Neuronal stem cell (in vitro differentiated cells): ENCODE measurements at regions not wholly inside any gene's neighbourhood (a gene's known extent, or its start where the extent isn't known, plus 50 kb on each side); places are given as distances from the start of the nearest gene placed in this dataset.

ENCODE experiments used
- DNase-seq: peaks from one replicate; pipeline ENCODE4 v3.0.0-alpha.2; 2013; ENCODE audit warnings: low spot score
- H2AFZ ChIP-seq: one replicate; pipeline ENCODE4 v1.6.1; 2013; ENCODE audit warnings: mild to moderate bottlenecking, low read length, inconsistent platforms
- H2AK5ac ChIP-seq: 2 replicates; pipeline ENCODE4 v1.6.1; 2013; ENCODE audit warnings: low read depth, mild to moderate bottlenecking, inconsistent platforms, low read length, moderate library complexity, mixed read lengths
- H2BK120ac ChIP-seq: 2 replicates; pipeline ENCODE4 v1.6.1; 2013; ENCODE audit warnings: low read depth, mild to moderate bottlenecking, inconsistent platforms, low read length, moderate library complexity, mixed read lengths
- H2BK12ac ChIP-seq: one replicate; pipeline ENCODE4 v1.6.1; 2013; ENCODE audit warnings: low read length, inconsistent platforms
- H2BK15ac ChIP-seq: 2 replicates; pipeline ENCODE4 v1.6.1; 2013; ENCODE audit warnings: mild to moderate bottlenecking, low read length, inconsistent platforms, mixed read lengths
- H2BK5ac ChIP-seq: one replicate; pipeline ENCODE4 v1.6.1; 2013; ENCODE audit warnings: inconsistent platforms, mild to moderate bottlenecking, low read length, moderate library complexity
- H3K14ac ChIP-seq: one replicate; pipeline ENCODE4 v1.6.1; 2013; ENCODE audit warnings: low read length, inconsistent platforms
- H3K18ac ChIP-seq: 2 replicates; pipeline ENCODE4 v1.6.1; 2013; ENCODE audit warnings: low read length, inconsistent platforms
- H3K23ac ChIP-seq: 2 replicates; pipeline ENCODE4 v1.6.1; 2013; ENCODE audit warnings: low read depth, mild to moderate bottlenecking, mixed read lengths, low read length, inconsistent platforms; ENCODE audit not compliant: poor library complexity
- H3K27ac ChIP-seq: replicated peaks from 3 replicates; pipeline ENCODE4 v1.5.1; 2013; ENCODE audit warnings: low read length, inconsistent platforms
- H3K27me3 ChIP-seq, 3 experiments: 2 replicates each; pipeline ENCODE4 v1.6.1; 2013; ENCODE audit warnings: low read length in 3 of 3, mild to moderate bottlenecking in 2 of 3, inconsistent platforms in 1 of 3, low read depth in 1 of 3, mixed read lengths in 1 of 3, moderate library complexity in 1 of 3; ENCODE audit not compliant: control insufficient read depth in 3 of 3, insufficient read depth in 3 of 3
- H3K36me3 ChIP-seq, 2 donors: replicated peaks in 1 of 2; 2 replicates each; pipeline ENCODE4 v1.6.1; 2013; ENCODE audit warnings: low read length in 2 of 2; ENCODE audit not compliant: control insufficient read depth in 2 of 2, insufficient read depth in 2 of 2
- H3K4ac ChIP-seq: 2 replicates; pipeline ENCODE4 v1.6.1; 2013; ENCODE audit warnings: inconsistent platforms, mild to moderate bottlenecking, low read length, moderate library complexity
- H3K4me1 ChIP-seq, 2 donors: 1 replicate in 1 of 2; 2 replicates in 1 of 2; pipeline ENCODE4 v1.6.1; 2013; ENCODE audit warnings: low read length in 2 of 2, low read depth in 1 of 2; ENCODE audit not compliant: control insufficient read depth in 2 of 2, insufficient read depth in 1 of 2
- H3K4me2 ChIP-seq: one replicate; pipeline ENCODE4 v1.6.1; 2013; ENCODE audit warnings: mild to moderate bottlenecking, low read length, inconsistent platforms; ENCODE audit not compliant: insufficient read depth, poor library complexity, severe bottlenecking
- H3K4me3 ChIP-seq, 2 donors: 2 replicates each; pipeline ENCODE4 v1.5.1; 2013; ENCODE audit warnings: low read length in 2 of 2, mild to moderate bottlenecking in 2 of 2, inconsistent platforms in 1 of 2, moderate library complexity in 1 of 2
- H3K79me1 ChIP-seq: one replicate; pipeline ENCODE4 v1.6.1; 2013; ENCODE audit warnings: low read depth, mild to moderate bottlenecking, inconsistent platforms, low read length, moderate library complexity
- H3K9ac ChIP-seq: one replicate; pipeline ENCODE4 v1.6.1; 2013; ENCODE audit warnings: mild to moderate bottlenecking, low read depth, low read length, inconsistent platforms; ENCODE audit not compliant: poor library complexity
- H3K9me3 ChIP-seq, 2 donors: replicated peaks in 1 of 2; 2 replicates each; pipeline versions ENCODE3 to v1.6.1; 2013; ENCODE audit warnings: low read length in 2 of 2, mild to moderate bottlenecking in 2 of 2, inconsistent platforms in 1 of 2, low read depth in 1 of 2, mixed read lengths in 1 of 2, moderate library complexity in 1 of 2; ENCODE audit not compliant: control insufficient read depth in 2 of 2, insufficient read depth in 1 of 2
- H4K8ac ChIP-seq: one replicate; pipeline ENCODE4 v1.6.1; 2013; ENCODE audit warnings: low read depth, mild to moderate bottlenecking, inconsistent platforms, low read length, moderate library complexity
- H4K91ac ChIP-seq: one replicate; pipeline ENCODE4 v1.6.1; 2013; ENCODE audit warnings: low read length, low read depth, mild to moderate bottlenecking, inconsistent platforms; ENCODE audit not compliant: poor library complexity
- WGBS, 2 donors: extraction: QIAGEN DNeasy Blood & Tissue Kit; methylation state at CpG; one replicate each; pipeline ENCODE4 v1.1.7; 2013; ENCODE audit warnings: missing lambda C conversion rate in 2 of 2, mixed read lengths in 1 of 2; ENCODE audit not compliant: insufficient read length in 2 of 2, insufficient replicate concordance in 1 of 2; ENCODE audit errors: extremely low coverage in 2 of 2; 5-methylcytosine and 5-hydroxymethylcytosine counted together

GRCh38 chr10:114881417-114881816 lies 56.6 kb upstream of the TRUB1 start:
- Histone ChIP-seq H3K4me3 (no peak overlapping the region), H3K79me1 (no peaks in the 10 kb centered on the region), H2BK15ac (peak overlapping the region; percentile 42), H3K4me2 (no peak overlapping the region), H3K36me3 (no peaks in the 10 kb centered on the region), H2BK12ac (no peak overlapping the region), H4K8ac (no peak overlapping the region), H3K9ac (no peak overlapping the region), H3K4me1 (peaks cover 0 to 13% of the 10 kb centered on the region in 2 donors), H3K14ac (no peak overlapping the region), H2AFZ (peak overlapping the region; percentile 16), H3K4ac (no peak overlapping the region), H3K27me3 (no peaks in the 10 kb centered on the region), H3K23ac (no peak overlapping the region), H2AK5ac (no peak overlapping the region), H2BK5ac (no peak overlapping the region), H3K27ac (no peak overlapping the region), H2BK120ac (no peak overlapping the region), H3K9me3 (no peaks in the 10 kb centered on the region), H3K18ac (no peak overlapping the region), H4K91ac (no peak overlapping the region)
- DNase-seq: no peak
- WGBS, 2 donors: no CpG with 5 or more reads among the region's 3 CpGs

DNA sequence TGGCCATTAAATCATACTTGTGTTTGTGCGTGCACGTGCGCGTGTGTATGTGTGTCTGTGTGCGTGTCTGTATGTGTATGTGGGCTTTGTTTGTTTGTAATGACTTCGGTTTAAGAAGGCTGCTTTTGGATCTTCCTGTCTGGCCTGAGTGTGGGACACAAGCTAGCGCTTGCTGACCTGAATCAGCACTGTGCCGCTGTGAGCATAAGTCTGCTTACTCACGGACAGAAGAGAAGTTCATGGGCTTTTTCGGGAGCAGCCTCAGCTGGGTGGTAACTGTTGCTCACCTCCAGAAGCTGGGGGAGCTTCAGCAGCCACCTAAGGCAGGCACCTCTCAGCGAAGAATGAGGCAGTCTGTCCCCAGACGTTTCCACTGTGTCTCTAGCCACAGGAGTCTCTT lies 56.1 kb upstream of the TRUB1 start:
- WGBS, 2 donors: no CpG with 5 or more reads among the region's 12 CpGs
- H3K14ac ChIP-seq: no peak overlapping the region
- no peak overlapping the region for H4K8ac ChIP-seq
- H3K79me1 ChIP-seq: no peaks in the 10 kb centered on the region
- no peak overlapping the region for H4K91ac ChIP-seq
- H2AK5ac ChIP-seq: no peak overlapping the region
- peaks cover 0 to 13% of the 10 kb centered on the region in 2 donors for H3K4me1 ChIP-seq
- H3K9ac ChIP-seq: no peak overlapping the region
- H3K27ac ChIP-seq: no peak overlapping the region
- H3K9me3 ChIP-seq: no peaks in the 10 kb centered on the region
- no peak overlapping the region for H3K4me2 ChIP-seq
- peak overlapping the region; percentile 16 for H2AFZ ChIP-seq
- H2BK15ac ChIP-seq: peak overlapping the region; percentile 3
- no peak overlapping the region for H2BK12ac ChIP-seq
- H3K18ac ChIP-seq: no peak overlapping the region
- no peak overlapping the region for H2BK120ac ChIP-seq
- no peak overlapping the region for H3K4ac ChIP-seq
- DNase-seq: no peak
- H2BK5ac ChIP-seq: no peak overlapping the region
- no peak overlapping the region for H3K4me3 ChIP-seq
- no peaks in the 10 kb centered on the region for H3K27me3 ChIP-seq
- H3K36me3 ChIP-seq: no peaks in the 10 kb centered on the region
- H3K23ac ChIP-seq: no peak overlapping the region

DNA sequence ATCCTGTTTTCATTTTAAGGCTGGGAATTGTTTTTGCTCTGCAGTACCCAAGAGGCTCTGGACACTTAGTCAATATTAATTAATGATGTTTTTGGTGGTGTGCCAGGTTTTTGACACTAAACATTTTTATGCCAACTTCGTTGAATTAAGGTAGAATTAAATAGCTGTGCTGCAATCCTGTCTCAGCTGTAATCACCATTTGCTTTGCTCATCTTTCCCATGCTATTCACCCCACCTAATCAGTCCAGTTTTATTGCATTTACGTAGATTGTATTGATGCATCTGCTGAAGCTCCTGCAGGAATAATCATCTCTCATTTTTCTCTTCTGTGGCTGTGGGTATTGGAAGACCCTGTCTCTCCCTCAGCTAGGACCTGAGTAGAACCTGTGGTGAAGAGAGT lies 52.6 kb upstream of the TRUB1 start:
- no peak overlapping the region for H3K4me2 ChIP-seq

More for the DNA sequence above, 52.6 kb upstream of the TRUB1 start:
- Histone ChIP-seq H3K18ac (no peak overlapping the region), H4K8ac (no peak overlapping the region), H3K9me3 (no peaks in the 10 kb centered on the region), H4K91ac (no peak overlapping the region), H3K4ac (no peak overlapping the region), H3K79me1 (no peaks in the 10 kb centered on the region), H2AK5ac (no peak overlapping the region), H3K4me1 (peaks cover 0 to 13% of the 10 kb centered on the region in 2 donors), H2BK15ac (no peak overlapping the region), H3K9ac (no peak overlapping the region), H3K23ac (no peak overlapping the region), H3K27me3 (no peaks in the 10 kb centered on the region), H3K36me3 (no peaks in the 10 kb centered on the region), H3K14ac (no peak overlapping the region), H3K4me3 (no peak overlapping the region), H2BK12ac (no peak overlapping the region), H2BK5ac (no peak overlapping the region), H2AFZ (no peak overlapping the region), H2BK120ac (no peak overlapping the region), H3K27ac (no peak overlapping the region)
- no CpG with 5 or more reads among the region's 2 CpGs for WGBS, 2 donors
- DNase-seq: no peak
